Peyer's patch (tissue), 4 donors: ENCODE measurements at regions not wholly inside any gene's neighbourhood (a gene's known extent, or its start where the extent isn't known, plus 50 kb on each side); places are given as distances from the start of the nearest gene placed in this dataset.

Source experiments
- CTCF ChIP-seq, 6 experiments: fragments of 450-650 bp in 4 of 6; fragments of 200-600 bp in 2 of 6; sonication (generic) in 1 of 6; IDR thresholded peaks; one replicate each; pipeline ENCODE4 v1.5.1; 2017 to 2019; ENCODE audit warnings: antibody characterized with exemption in 6 of 6, mild to moderate bottlenecking in 3 of 6, moderate library complexity in 1 of 6
- POLR2A ChIP-seq, 2 donors: fragments of 450-650 bp; IDR thresholded peaks; one replicate each; pipeline ENCODE4 v1.5.1; 2017; ENCODE audit warnings: antibody characterized with exemption in 2 of 2, mild to moderate bottlenecking in 2 of 2, moderate library complexity in 2 of 2

DNA sequence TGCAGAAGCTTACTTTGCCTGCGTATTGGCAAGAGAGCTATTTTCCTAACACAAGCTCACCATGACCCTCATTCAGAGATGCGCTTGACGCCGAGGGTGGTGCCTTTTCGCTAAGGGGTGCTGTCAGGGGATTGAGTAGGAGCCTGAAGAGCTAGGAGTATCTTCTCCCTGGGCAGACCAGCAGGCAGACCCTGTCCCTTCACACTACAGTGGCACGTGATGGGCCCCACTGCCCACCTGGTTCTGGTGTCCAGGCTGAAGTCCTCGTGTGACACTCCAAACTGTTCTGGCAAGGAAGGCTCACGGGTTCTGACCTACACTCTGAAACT is 198.3 kb downstream of the AUH start:
- TF ChIP-seq POLR2A (IDR thresholded peaks at IDR 0.05) (no peak), CTCF (IDR thresholded peaks at IDR 0.05) (no peak)
